ENCODE measurements at regions not wholly inside any gene's neighbourhood (a gene's known extent, or its start where the extent isn't known, plus 50 kb on each side); places are given as distances from the start of the nearest gene placed in this dataset.

GRCh38 chr16:54742436-54742835, 188.2 kb upstream of the IRX5 start:
- TF ChIP-seq EZH2 (IDR thresholded peaks at IDR 0.05; ENCODE audit: insufficient read depth, poor library complexity, severe bottlenecking) (no peak), EZH2phosphoT487 (IDR thresholded peaks at IDR 0.05; ENCODE audit: insufficient read depth, low read depth) (no peak)

Data from GM23248 (cell line).